ENCODE measurements at regions not wholly inside any gene's neighbourhood (a gene's known extent, or its start where the extent isn't known, plus 50 kb on each side); places are given as distances from the start of the nearest gene placed in this dataset.
"Not testable (repeated sequence)": the region's sequence is repeated elsewhere in the genome, so short reads cannot be mapped to it uniquely, and the experiment has no call there.

GRCh38 chr6:22134308-22134707 lies 162.5 kb downstream of the PRL start:
- DNase-seq, result no peak

DNA sequence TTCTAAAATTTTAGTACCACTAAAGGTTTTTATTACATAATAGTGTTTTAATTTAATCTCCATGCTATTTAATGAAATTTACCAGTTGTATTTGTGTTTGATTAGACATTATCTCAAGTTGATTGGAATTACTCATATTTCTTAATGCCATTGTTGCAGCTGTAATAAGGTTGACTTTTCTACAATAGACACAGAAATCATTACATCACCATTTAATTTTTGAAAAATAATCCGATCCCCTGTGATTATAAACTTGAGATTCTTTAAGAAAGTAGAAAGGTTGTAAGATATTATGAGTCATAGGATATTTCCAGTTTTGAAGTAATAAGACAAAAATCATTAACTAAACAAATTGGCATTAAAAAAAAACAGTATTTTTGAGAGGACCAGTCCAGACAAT lies 161.4 kb downstream of the PRL start:
- no peak for DNase-seq

DNA sequence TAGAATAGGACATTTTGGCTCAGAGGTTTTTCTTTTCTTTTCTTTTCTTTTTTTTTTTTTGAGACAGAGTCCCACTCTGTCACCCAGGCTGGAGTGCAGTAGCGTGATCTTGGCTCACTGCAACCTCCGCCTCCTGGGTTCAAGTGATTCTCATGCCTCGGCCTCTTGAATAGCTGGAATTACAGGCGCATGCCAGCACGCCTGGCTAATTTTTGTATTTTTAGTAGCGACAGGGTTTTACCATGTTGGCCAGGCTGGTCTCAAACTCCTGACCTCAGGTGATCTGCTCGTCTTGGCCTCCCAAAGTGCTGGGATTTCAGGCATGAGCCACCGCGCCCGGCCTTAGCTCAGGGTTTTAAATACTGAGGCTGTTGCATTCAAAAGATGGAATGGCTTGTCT lies 156.1 kb downstream of the PRL start:
- DNase-seq, result not testable (repeated sequence)

DNA sequence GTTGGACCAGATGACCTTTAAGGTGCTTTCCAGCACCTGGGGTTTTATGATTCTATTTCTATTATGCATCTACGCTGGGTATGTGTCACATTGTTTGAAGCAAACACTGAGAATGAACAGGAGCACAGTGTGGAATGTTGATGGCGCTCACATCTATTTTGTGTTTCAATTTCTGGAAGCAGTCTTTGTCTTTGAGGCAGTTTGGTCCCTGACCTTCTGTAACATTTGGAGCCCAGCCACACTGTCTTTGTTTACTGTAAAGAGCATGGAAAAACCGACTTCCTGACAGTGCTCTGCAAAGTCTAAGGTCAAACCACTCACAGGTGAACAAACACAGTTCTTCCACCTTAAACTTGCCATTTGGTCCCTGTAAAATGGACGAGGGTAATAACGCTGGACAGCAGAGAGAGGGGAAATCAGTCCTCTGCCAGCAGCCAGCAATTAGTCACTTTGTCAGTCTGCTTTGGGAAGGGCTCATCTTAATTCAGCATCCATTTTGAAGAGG lies 155.5 kb downstream of the PRL start:
- DNase-seq, result no peak

DNA sequence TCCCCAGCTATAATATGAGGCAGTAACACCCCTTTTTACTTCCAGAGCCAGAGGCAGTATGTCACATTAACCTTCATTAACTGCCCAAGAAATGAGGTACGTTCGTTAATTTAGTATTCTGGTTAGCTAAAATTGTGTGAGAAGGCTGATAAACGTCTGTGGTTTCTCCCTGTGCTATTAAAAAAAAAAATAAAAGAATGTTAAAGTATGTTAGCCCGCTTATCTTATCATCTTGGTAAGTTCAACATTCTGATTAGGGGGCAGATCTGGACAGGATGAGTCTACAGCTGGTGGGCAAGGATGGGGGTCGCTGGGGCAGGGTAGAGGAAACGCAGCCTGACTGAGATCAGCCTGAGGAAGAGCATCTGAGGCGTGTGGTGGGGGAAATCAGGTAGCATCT lies 154.0 kb downstream of the PRL start:
- DNase-seq, result no peak

- no peak for DNase-seq
Measured at GRCh38 chr6:22145376-22145775, 151.5 kb downstream of the PRL start.

- DNase-seq, result no peak
Measured at GRCh38 chr6:22145823-22146677, 150.8 kb downstream of the PRL start.

DNA sequence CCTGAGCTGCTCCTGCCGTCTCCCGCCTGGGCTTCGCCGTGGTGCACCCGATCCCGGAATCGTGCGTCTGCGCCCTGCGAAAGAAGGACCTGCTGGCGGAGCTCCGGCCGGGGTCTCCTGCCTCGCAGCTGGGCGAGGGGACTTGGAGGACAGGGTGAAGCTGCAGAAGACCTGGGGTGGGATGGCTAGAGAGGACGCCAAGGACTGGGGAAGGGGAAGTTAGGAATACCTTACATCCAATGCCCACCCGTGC lies 150.2 kb downstream of the PRL start:
- DNase-seq, result no peak

DNA sequence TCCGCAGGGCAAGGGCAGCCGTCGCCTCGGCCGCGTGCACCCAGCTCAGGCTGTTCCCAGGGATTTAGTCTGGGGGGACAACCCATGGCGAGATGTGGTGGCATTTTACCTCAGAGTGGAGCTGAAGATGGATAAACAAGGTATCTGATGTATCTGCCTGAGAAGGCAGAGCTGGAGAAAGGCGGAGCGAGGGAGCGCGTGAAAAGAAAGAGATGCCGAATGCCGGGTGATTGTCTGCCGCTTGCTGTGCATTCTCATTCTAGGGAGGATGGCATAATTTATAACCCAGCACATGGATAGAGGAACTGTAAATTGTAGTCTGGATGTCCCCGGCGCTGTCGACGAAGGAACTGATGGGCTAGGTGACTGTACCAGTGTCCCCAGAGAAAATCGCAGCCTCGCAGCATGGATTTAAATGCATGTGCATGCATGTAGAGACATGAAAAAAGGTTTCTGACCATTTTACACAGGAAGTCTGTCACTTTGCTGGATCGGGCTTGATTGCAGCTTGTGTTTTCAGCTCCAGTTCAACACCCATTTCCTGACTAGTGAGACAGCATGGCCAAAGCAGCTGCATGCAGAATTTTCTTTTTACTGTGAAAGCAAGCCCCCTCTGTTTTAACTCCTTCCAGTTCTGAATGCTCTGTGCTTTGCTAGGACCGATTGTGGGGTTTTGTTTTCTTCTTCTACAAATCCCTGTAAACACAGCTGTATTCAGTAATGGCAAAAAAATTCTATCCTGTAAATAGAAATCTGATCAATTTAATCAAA lies 149.7 kb downstream of the PRL start:
- DNase-seq, result no peak

- DNase-seq, result no peak
Measured at GRCh38 chr6:22147921-22148776, 148.7 kb downstream of the PRL start.

DNA sequence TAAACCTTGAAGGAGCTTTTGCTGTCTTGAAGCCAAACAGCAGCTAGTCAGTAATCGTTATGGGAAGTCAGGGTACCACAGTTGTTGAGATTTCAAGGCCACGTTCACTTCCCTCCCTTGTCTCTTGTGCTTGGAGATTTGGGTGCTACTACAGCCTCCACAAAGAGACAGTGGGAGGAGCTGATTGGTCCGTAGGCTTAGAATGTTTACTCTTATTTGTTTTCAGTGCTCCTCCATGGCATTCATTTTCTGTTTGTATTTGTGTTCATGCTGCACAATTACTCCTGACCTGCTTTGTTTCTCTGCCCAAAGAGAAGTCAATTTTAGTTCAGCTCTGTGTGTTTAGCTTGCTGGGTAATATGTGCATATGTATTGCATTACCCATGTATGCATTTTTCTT lies 147.7 kb downstream of the PRL start:
- DNase-seq, result peak; percentile 17

DNA sequence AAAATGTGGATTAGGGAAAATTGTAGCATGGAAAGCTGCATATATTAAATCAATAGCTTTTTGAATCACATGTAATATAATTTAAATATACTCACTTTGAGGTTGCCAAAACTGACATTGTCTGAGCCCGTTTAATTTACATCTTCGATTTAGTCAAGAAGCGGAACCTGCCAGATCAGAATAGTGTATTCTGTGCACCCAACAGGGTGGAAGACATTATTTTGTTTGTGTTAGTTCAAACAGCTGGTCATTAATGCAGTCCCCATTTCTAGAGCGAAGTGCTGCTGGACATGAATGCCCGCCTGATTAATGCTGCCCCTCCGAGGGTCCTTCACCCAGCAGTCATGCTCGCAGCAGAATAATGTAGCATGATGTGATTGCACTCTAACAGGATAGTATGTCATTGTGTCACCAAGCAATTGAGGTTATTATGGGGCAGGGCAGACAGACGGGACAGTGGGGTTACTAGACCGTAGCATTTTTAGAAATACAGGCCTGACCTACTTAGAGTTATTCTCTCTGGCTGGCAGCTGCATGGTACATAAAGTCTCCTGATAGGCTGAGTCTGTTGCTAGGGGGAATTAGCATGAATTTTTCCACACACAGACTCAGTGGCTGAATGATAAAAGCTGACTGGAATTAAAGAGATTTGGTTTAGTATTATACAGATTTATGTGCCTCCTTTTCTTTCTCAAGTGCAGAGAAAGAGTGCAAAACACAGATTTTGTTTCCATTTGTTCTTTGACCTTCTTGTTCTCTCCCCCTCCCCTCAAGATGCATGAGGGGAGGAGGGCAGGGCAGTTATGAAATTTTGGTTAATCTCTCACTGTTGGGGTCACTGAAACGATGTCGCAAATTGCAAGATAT lies 147.1 kb downstream of the PRL start:
- DNase-seq, result peak; percentile 61

DNA sequence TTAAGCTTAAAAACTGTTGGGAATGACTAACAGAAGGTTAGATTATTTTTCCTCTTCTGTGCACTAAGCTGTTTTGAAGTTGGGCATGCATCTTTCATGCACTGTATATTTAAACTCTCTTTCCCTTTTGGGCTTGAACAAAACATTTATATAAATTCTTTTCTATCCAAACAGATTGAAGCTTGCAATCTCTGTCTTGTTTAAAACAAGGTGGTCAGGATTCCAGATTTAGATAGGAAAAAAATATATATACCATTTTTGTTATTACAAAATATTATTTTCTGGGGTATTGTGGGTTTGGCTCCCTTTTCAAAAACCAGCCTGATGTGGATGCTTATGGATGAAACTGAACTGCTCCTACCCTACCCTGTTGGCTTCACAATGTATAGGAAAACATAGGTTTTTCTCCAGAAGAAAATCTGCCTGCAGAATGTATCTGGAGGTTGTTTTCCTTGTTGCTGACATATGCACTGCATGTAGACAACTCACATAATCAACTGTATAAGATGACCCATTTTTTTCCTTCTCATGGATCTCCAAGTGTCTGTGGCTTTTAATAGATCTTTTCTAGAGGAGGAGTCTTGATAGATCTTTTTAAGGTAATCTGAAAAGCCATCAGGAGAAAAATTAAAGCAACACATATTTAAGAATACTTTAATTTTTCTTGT lies 146.3 kb downstream of the PRL start:
- no peak for DNase-seq

DNA sequence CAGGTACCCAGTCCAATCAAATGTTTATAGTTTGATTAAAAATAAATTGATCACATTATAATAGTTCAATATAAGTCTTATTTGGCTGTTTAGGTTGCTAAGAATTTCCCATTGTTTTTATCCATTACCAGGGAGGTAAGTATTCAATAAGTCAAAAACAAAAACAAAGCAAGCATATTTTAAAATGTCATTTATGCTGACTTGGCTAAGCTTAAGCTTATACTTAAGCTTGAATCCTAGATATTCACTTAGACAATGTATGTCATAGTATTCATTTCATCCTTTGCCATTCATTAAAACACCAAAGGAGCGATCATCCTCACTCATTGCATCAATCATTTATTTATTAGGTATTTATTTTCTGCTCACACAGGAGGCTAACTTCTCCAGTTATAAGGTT lies 144.9 kb downstream of the PRL start:
- DNase-seq, result no peak

- no peak for DNase-seq
Measured at GRCh38 chr6:22152841-22153240, 144.0 kb downstream of the PRL start.

GRCh38 chr6:22153384-22154158 lies 143.3 kb downstream of the PRL start:
- DNase-seq, result no peak

DNA sequence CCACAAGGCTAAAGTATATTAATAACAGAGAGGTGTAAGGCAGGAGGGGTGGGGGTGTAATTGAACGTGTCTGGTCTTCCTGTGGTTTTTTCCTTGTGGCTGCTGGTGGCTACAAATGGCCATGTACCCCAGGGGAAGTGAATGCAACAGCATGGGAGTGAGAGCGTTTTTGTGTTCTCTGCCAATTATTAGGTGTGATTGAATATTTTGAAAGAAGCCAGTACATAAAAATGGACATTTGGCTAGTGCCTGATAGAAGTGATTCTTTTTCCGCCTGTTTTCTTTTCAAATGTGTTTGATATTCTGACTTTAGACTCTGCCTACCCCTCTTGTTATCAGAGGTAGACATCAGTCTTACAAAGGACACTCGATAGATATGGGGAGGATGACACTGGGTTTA lies 141.3 kb downstream of the PRL start:
- no peak for DNase-seq

- DNase-seq, result no peak
Measured at GRCh38 chr6:22157233-22157632, 139.6 kb downstream of the PRL start.

GRCh38 chr6:22164236-22164635 lies 132.6 kb downstream of the PRL start:
- DNase-seq, result no peak

GRCh38 chr6:22171006-22171405 lies 125.8 kb downstream of the PRL start:
- DNase-seq, result not testable (repeated sequence)

DNA sequence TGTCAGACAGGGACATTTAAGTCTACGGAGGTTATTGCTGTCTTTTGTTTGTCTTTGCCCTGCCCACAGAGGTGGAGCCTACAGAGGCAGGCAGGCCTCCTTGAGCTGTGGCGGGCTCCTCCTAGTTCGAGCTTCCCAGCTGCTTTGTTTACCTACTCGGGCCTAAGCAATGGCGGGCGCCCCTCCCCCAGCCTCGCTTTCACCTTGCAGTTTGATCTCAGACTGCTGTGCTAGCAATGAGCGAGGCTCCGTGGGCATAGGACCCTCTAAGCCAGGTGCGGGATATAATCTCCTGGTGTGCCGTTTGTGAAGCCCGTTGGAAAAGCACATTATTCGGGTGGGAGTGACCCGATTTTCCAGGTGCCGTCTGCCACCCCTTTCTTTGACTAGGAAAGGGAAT lies 125.0 kb downstream of the PRL start:
- not testable (repeated sequence) for DNase-seq
